H9 (cell line): ENCODE measurements at regions not wholly inside any gene's neighbourhood (a gene's known extent, or its start where the extent isn't known, plus 50 kb on each side); places are given as distances from the start of the nearest gene placed in this dataset.

Source experiments
- DNase-seq: peaks from one replicate; pipeline ENCODE4 v3.0.0-alpha.2; 2017
- H2AFZ ChIP-seq: one replicate; pipeline ENCODE4 v1.6.1; 2013; ENCODE audit warnings: mild to moderate bottlenecking, low read length, control low read depth, moderate library complexity
- H2AK5ac ChIP-seq: 2 replicates; pipeline ENCODE4 v1.6.1; 2013; ENCODE audit warnings: low read length, control low read depth, mixed read lengths; ENCODE audit not compliant: insufficient read length
- H2BK120ac ChIP-seq: one replicate; pipeline ENCODE4 v1.6.1; 2013; ENCODE audit warnings: low read depth, mild to moderate bottlenecking, low read length, control low read depth, inconsistent platforms; ENCODE audit not compliant: poor library complexity, severe bottlenecking
- H2BK12ac ChIP-seq: 2 replicates; pipeline ENCODE4 v1.6.1; 2013; ENCODE audit warnings: low read length, control low read depth, mixed read lengths, low read depth; ENCODE audit not compliant: insufficient read length
- H2BK15ac ChIP-seq: 2 replicates; pipeline ENCODE4 v1.6.1; 2013; ENCODE audit warnings: low read depth, low read length, control low read depth
- H2BK20ac ChIP-seq: one replicate; pipeline ENCODE4 v1.6.1; 2013; ENCODE audit warnings: low read depth, mild to moderate bottlenecking, low read length, control low read depth, inconsistent platforms; ENCODE audit not compliant: poor library complexity, severe bottlenecking
- H2BK5ac ChIP-seq: 2 replicates; pipeline ENCODE4 v1.6.1; 2013; ENCODE audit warnings: low read length, control low read depth, mixed read lengths; ENCODE audit not compliant: insufficient read length
- H3K14ac ChIP-seq: 2 replicates; pipeline ENCODE4 v1.6.1; 2013; ENCODE audit warnings: low read length, control low read depth; ENCODE audit not compliant: insufficient read depth
- H3K18ac ChIP-seq: 2 replicates; pipeline ENCODE4 v1.6.1; 2013; ENCODE audit warnings: low read depth, mild to moderate bottlenecking, mixed read lengths, low read length, control low read depth; ENCODE audit not compliant: insufficient read length
- H3K23ac ChIP-seq: 2 replicates; pipeline ENCODE4 v1.6.1; 2013; ENCODE audit warnings: low read length, control low read depth, mixed read lengths, low read depth; ENCODE audit not compliant: insufficient read length
- H3K23me2 ChIP-seq: 2 replicates; pipeline ENCODE4 v1.6.1; 2013; ENCODE audit warnings: low read depth, mild to moderate bottlenecking, mixed read lengths, low read length, control low read depth; ENCODE audit not compliant: insufficient read length, poor library complexity, severe bottlenecking
- H3K27ac ChIP-seq: 2 replicates; pipeline ENCODE4 v1.5.1; 2013; ENCODE audit warnings: low read length, control low read depth, mixed read lengths, low read depth; ENCODE audit not compliant: insufficient read length
- H3K27me3 ChIP-seq: 2 replicates; pipeline ENCODE4 v1.6.1; 2013; ENCODE audit warnings: low read length, control low read depth, inconsistent platforms; ENCODE audit not compliant: insufficient read depth
- H3K4ac ChIP-seq: 2 replicates; pipeline ENCODE4 v1.6.1; 2013; ENCODE audit warnings: low read depth, mild to moderate bottlenecking, control low read depth, inconsistent platforms, low read length, moderate library complexity
- H3K4me1 ChIP-seq: 2 replicates; pipeline ENCODE4 v1.6.1; 2013; ENCODE audit warnings: low read length, control low read depth, inconsistent platforms; ENCODE audit not compliant: insufficient read depth
- H3K4me2 ChIP-seq: 2 replicates; pipeline ENCODE4 v1.6.1; 2013; ENCODE audit warnings: low read length, control low read depth, mixed read lengths; ENCODE audit not compliant: insufficient read length, insufficient read depth
- H3K56ac ChIP-seq: 2 replicates; pipeline ENCODE4 v1.6.1; 2013; ENCODE audit warnings: low read depth, mild to moderate bottlenecking, mixed read lengths, low read length, control low read depth; ENCODE audit not compliant: insufficient read length
- H3K79me1 ChIP-seq: 2 replicates; pipeline ENCODE4 v1.6.1; 2013; ENCODE audit warnings: low read depth, mild to moderate bottlenecking, moderate library complexity, low read length, control low read depth, inconsistent platforms; ENCODE audit not compliant: insufficient read depth, poor library complexity, severe bottlenecking
- H3K79me2 ChIP-seq: 2 replicates; pipeline ENCODE4 v1.6.1; 2013; ENCODE audit warnings: low read length, control low read depth, inconsistent platforms; ENCODE audit not compliant: insufficient read depth
- H3K9ac ChIP-seq: 2 replicates; pipeline ENCODE4 v1.6.1; 2013; ENCODE audit warnings: low read length, control low read depth, mixed read lengths; ENCODE audit not compliant: insufficient read length; ENCODE audit errors: extremely low read depth
- H3K9me3 ChIP-seq: one replicate; pipeline ENCODE4 v1.6.1; 2013; ENCODE audit warnings: low read depth, low read length, inconsistent platforms; ENCODE audit not compliant: control insufficient read depth
- H3T11ph ChIP-seq: one replicate; pipeline ENCODE4 v1.6.1; 2013; ENCODE audit warnings: mild to moderate bottlenecking, low read length, control low read depth, inconsistent platforms
- H4K20me1 ChIP-seq: one replicate; pipeline ENCODE4 v1.6.1; 2013; ENCODE audit not compliant: control insufficient read depth, insufficient read length, insufficient read depth
- H4K5ac ChIP-seq: 2 replicates; pipeline ENCODE4 v1.6.1; 2013; ENCODE audit warnings: low read depth, mild to moderate bottlenecking, mixed read lengths, low read length, control low read depth; ENCODE audit not compliant: insufficient read length
- H4K8ac ChIP-seq: replicated peaks from 2 replicates; pipeline ENCODE4 v1.6.1; 2013; ENCODE audit warnings: low read length, control low read depth, mixed read lengths, low read depth; ENCODE audit not compliant: insufficient read length
- H4K91ac ChIP-seq: 2 replicates; pipeline ENCODE4 v1.6.1; 2013; ENCODE audit warnings: low read depth, mild to moderate bottlenecking, moderate library complexity, mixed read lengths, low read length, control low read depth; ENCODE audit not compliant: insufficient read length
- H3K27ac Mint-ChIP-seq, 3 experiments: 2 replicates in 2 of 3; 3 replicates in 1 of 3; pipeline ENCODE4 v1.8.0; 2020 to 2021; ENCODE audit warnings: mixed read lengths in 3 of 3, mild to moderate bottlenecking in 1 of 3, moderate library complexity in 1 of 3
- H3K27me3 Mint-ChIP-seq: 2 replicates; pipeline ENCODE4 v1.8.0; 2021; ENCODE audit warnings: low read depth, mild to moderate bottlenecking, moderate library complexity, mixed read lengths
- H3K36me3 Mint-ChIP-seq, 3 experiments: 2 replicates in 2 of 3; 3 replicates in 1 of 3; pipeline ENCODE4 v1.8.0; 2020 to 2021; ENCODE audit warnings: low read depth in 3 of 3, mixed read lengths in 3 of 3; ENCODE audit not compliant: insufficient read depth in 1 of 3
- H3K4me1 Mint-ChIP-seq, 2 experiments: 2 replicates each; pipeline ENCODE4 v1.8.0; 2020; ENCODE audit warnings: mixed read lengths in 2 of 2
- H3K4me3 Mint-ChIP-seq, 2 experiments: 2 replicates in 1 of 2; 3 replicates in 1 of 2; pipeline ENCODE4 v1.8.0; 2020 to 2021; ENCODE audit warnings: mild to moderate bottlenecking in 2 of 2, mixed read lengths in 2 of 2, moderate library complexity in 1 of 2
- H3K9me3 Mint-ChIP-seq, 2 experiments: 2 replicates in 1 of 2; 3 replicates in 1 of 2; pipeline ENCODE4 v1.8.0; 2020; ENCODE audit warnings: mild to moderate bottlenecking in 2 of 2, mixed read lengths in 2 of 2, moderate library complexity in 1 of 2
- WGBS: extraction: QIAGEN DNeasy Blood & Tissue Kit; methylation state at CpG from one replicate; pipeline ENCODE4 v1.1.7; 2013; ENCODE audit warnings: missing lambda C conversion rate, low lambda C conversion rate, mixed read lengths; ENCODE audit not compliant: insufficient read length; ENCODE audit errors: extremely low coverage; 5-methylcytosine and 5-hydroxymethylcytosine counted together
- TF ChIP-seq, protein P1 (sequence below): fragments of 200-600 bp; sonication (generic); conservative IDR thresholded peaks from 3 replicates; pipeline ENCODE4 v1.8.0; 2021; ENCODE audit warnings: antibody characterized with exemption, mild to moderate bottlenecking

DNA sequence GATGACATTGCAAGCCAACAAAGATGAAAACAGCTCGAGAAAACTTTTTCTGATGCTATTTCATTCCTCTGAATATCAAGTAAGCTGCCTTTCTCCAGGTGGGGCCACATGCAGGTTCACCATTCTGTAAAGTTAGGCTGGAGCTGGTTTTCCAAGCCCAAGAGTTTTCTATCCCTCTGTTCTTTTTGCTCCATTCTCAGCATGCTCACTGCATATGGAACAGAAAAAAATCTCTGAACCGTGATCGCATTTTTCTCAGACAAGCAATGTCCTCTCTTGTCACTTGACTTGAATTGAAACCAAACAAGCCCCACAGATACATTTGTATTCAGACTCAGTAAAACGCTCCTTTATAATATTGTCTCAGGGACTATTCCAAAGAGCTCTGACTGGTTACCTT, 451.6 kb downstream of the FRK start:
- Histone ChIP-seq H3K4me2 (no peak overlapping the region), H2BK5ac (no peak overlapping the region), H2BK120ac (no peak overlapping the region), H4K20me1 (no peaks in the 10 kb centered on the region), H3K14ac (no peak overlapping the region), H3K27ac (no peak overlapping the region), H3K9me3 (no peaks in the 10 kb centered on the region), H3K4me1 (no peaks in the 10 kb centered on the region), H3K79me2 (no peaks in the 10 kb centered on the region), H4K5ac (no peak overlapping the region), H3K4ac (no peak overlapping the region), H2BK12ac (no peak overlapping the region), H3K23me2 (no peaks in the 10 kb centered on the region), H2AK5ac (no peak overlapping the region), H2AFZ (no peak overlapping the region), H3K9ac (no peak overlapping the region), H3K18ac (no peak overlapping the region), H3K79me1 (no peaks in the 10 kb centered on the region), H3K56ac (no peak overlapping the region), H4K91ac (no peak overlapping the region), H2BK15ac (no peak overlapping the region), H3T11ph (no peak overlapping the region), H2BK20ac (no peak overlapping the region), H3K27me3 (no peaks in the 10 kb centered on the region), H4K8ac (no peak overlapping the region), H3K23ac (no peak overlapping the region)
- H3K9me3 Mint-ChIP-seq, result peaks cover 2 to 3% of the 10 kb centered on the region in 2 experiments; a peak in 3 of 5 replicates
- no peaks in the 10 kb centered on the region for H3K27me3 Mint-ChIP-seq
- H3K27ac Mint-ChIP-seq, result no peak overlapping the region
- no peaks in the 10 kb centered on the region for H3K36me3 Mint-ChIP-seq
- H3K4me1 Mint-ChIP-seq, result no peaks in the 10 kb centered on the region
- no peak overlapping the region for H3K4me3 Mint-ChIP-seq
- whole genome bisulfite sequencing, result no CpG with 5 or more reads among the region's 4 CpGs
- no peak for DNase-seq
- TF ChIP-seq, protein P1, sequence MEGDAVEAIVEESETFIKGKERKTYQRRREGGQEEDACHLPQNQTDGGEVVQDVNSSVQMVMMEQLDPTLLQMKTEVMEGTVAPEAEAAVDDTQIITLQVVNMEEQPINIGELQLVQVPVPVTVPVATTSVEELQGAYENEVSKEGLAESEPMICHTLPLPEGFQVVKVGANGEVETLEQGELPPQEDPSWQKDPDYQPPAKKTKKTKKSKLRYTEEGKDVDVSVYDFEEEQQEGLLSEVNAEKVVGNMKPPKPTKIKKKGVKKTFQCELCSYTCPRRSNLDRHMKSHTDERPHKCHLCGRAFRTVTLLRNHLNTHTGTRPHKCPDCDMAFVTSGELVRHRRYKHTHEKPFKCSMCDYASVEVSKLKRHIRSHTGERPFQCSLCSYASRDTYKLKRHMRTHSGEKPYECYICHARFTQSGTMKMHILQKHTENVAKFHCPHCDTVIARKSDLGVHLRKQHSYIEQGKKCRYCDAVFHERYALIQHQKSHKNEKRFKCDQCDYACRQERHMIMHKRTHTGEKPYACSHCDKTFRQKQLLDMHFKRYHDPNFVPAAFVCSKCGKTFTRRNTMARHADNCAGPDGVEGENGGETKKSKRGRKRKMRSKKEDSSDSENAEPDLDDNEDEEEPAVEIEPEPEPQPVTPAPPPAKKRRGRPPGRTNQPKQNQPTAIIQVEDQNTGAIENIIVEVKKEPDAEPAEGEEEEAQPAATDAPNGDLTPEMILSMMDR, result no peak
